Osteocyte (in vitro differentiated cells): ENCODE measurements at regions not wholly inside any gene's neighbourhood (a gene's known extent, or its start where the extent isn't known, plus 50 kb on each side); places are given as distances from the start of the nearest gene placed in this dataset.

ENCODE experiments used
- DNase-seq: peaks from one replicate; pipeline ENCODE4 v3.0.0; 2021; ENCODE audit warnings: mixed read lengths; ENCODE audit not compliant: unreplicated experiment; ENCODE audit errors: extremely low spot score
- H3K27ac Mint-ChIP-seq: one replicate; pipeline ENCODE4 v1.8.0; 2021; ENCODE audit warnings: mild to moderate bottlenecking, mixed read lengths; ENCODE audit not compliant: unreplicated experiment
- H3K27me3 Mint-ChIP-seq: one replicate; pipeline ENCODE4 v1.8.0; 2021; ENCODE audit warnings: mixed read lengths; ENCODE audit not compliant: unreplicated experiment
- H3K36me3 Mint-ChIP-seq: one replicate; pipeline ENCODE4 v1.8.0; 2021; ENCODE audit warnings: mixed read lengths; ENCODE audit not compliant: unreplicated experiment
- H3K4me1 Mint-ChIP-seq: one replicate; pipeline ENCODE4 v1.8.0; 2021; ENCODE audit warnings: mixed read lengths; ENCODE audit not compliant: unreplicated experiment
- H3K4me3 Mint-ChIP-seq: one replicate; pipeline ENCODE4 v1.8.0; 2021; ENCODE audit warnings: mild to moderate bottlenecking, moderate library complexity, mixed read lengths; ENCODE audit not compliant: unreplicated experiment
- H3K9me3 Mint-ChIP-seq: one replicate; pipeline ENCODE4 v1.8.0; 2021; ENCODE audit warnings: mixed read lengths; ENCODE audit not compliant: unreplicated experiment
- CTCF ChIP-seq: fragments of 200-600 bp; sonication (generic); IDR thresholded peaks from 2 replicates; pipeline ENCODE4 v1.5.0; 2021; ENCODE audit warnings: antibody characterized with exemption, mild to moderate bottlenecking, moderate library complexity

GRCh38 chr6:15804164-15805154 lies 141.6 kb upstream of the DTNBP1 start:
- TF ChIP-seq CTCF = no peak
- Mint-ChIP-seq H3K36me3 (no peaks in the 10 kb centered on the region), H3K4me1 (peaks cover 3% of the 10 kb centered on the region), H3K9me3 (no peaks in the 10 kb centered on the region), H3K27me3 (peaks cover 10% of the 10 kb centered on the region), H3K4me3 (no peak overlapping the region), H3K27ac (no peak overlapping the region)
- DNase-seq = no peak

GRCh38 chr6:15802466-15802865 lies 139.6 kb upstream of the DTNBP1 start:
- DNase-seq = no peak
- peaks cover 3% of the 10 kb centered on the region for H3K4me1 Mint-ChIP-seq
- no peaks in the 10 kb centered on the region for H3K36me3 Mint-ChIP-seq
- no peak overlapping the region for H3K27ac Mint-ChIP-seq
- TF ChIP-seq CTCF = no peak
- H3K4me3 Mint-ChIP-seq = no peak overlapping the region
- peaks cover 4% of the 10 kb centered on the region for H3K27me3 Mint-ChIP-seq
- peaks cover 6% of the 10 kb centered on the region for H3K9me3 Mint-ChIP-seq

- peaks cover 3% of the 10 kb centered on the region for H3K4me1 Mint-ChIP-seq
- H3K4me3 Mint-ChIP-seq = no peak overlapping the region
- H3K9me3 Mint-ChIP-seq = peaks cover 6% of the 10 kb centered on the region
- H3K36me3 Mint-ChIP-seq = no peaks in the 10 kb centered on the region
- no peak for DNase-seq
- H3K27ac Mint-ChIP-seq = no peak overlapping the region
- peaks cover 4% of the 10 kb centered on the region for H3K27me3 Mint-ChIP-seq
- TF ChIP-seq CTCF = no peak
These were observed 139.1 kb upstream of the DTNBP1 start for GRCh38 chr6:15801912-15802311.

- no peaks in the 10 kb centered on the region for H3K36me3 Mint-ChIP-seq
- DNase-seq = no peak
- peaks cover 4% of the 10 kb centered on the region for H3K27me3 Mint-ChIP-seq
- H3K4me3 Mint-ChIP-seq = no peak overlapping the region
- TF ChIP-seq CTCF = no peak
- peaks cover 7% of the 10 kb centered on the region for H3K4me1 Mint-ChIP-seq
- H3K27ac Mint-ChIP-seq = no peak overlapping the region
- H3K9me3 Mint-ChIP-seq = peaks cover 6% of the 10 kb centered on the region
These were observed 138.2 kb upstream of the DTNBP1 start for GRCh38 chr6:15800841-15801617.
